ENCODE measurements at regions not wholly inside any gene's neighbourhood (a gene's known extent, or its start where the extent isn't known, plus 50 kb on each side); places are given as distances from the start of the nearest gene placed in this dataset.
"Not testable (repeated sequence)": the region's sequence is repeated elsewhere in the genome, so short reads cannot be mapped to it uniquely, and the experiment has no call there.

DNA sequence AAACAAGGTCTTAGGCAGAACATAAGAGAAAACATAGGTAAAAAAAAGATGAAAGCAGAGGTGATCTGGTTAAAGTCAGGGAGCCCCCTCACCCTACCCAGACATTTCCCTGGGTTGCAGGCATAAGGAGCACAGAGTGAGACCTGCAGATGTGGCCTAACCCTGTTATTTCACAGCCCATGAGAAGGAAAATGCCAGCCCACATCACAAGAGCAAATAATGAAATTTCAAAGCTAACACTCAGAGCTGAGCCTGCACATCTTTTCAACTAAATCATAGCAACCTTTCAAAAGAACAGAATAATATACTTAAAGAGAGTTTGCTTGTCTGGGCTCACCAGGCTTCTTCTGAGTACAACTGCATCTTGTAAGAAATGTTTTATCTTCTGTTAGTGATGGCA is 295.4 kb downstream of the RPAP3 start:
- no peak for DNase-seq (ENCODE audit: low read depth)

DNA sequence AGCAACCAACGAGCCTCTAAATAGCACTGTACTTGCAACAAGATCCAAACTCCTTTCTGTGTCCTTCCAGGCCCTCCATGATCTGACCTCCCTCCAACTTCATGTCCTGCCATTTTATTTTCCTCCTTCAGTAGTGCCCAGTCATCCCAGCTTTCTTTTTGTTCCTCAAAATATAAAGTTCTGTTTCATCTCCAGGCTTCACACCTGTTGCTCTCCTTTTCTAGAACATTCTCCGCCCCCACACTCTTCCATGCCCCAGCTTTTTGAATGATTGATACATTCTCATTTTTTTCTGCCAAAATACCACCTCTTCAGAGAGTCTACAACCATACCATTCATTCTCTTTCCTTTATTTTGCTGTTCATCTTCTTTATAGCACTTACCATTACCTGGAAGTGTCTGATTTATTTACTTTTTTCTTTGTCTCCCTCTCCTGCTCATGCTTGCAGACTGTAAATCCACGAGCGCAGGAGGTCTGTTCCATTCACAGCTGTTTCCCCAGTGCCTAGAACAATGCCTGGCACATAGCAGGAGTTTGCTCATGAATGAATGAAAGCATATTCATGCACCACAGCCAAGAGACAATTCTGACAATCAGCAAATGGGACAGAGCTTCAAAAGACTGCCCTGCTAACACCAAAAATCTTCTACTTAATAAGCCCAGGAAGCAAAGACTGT is 296.4 kb downstream of the RPAP3 start:
- DNase-seq (ENCODE audit: low read depth): no peak

DNA sequence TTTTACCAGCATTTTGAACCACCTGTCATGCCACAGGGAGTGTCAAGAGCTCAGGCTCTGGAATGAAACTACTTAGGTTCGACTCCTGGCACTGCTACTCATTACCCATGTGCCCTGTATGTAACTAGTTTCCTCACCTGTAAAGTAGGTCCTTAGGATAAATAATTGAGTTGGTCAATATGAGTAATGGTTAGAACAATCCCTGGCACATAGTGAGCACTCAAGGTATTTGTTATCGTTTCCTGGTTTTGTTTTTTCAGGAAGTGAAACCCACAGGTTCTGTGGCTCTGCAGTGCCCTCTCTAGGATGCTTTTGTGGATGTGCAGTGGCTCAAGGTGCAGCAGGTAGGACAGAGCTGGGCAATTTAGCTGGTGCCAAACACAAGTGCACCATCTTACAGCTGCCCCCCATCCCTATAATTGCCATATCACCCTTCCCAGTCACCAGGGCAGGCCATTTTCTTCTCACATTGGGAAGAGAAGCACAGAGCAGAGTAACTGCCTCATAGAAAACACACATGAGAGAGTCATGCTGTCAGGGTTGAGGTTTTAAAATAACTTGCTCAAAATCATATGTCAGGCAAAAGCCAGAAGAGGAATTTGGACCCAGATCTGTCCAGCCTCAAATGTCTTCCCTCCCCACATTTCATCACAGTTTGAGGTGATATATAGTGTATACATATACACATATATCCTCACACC is 297.5 kb downstream of the RPAP3 start:
- DNase-seq (ENCODE audit: low read depth): no peak

DNA sequence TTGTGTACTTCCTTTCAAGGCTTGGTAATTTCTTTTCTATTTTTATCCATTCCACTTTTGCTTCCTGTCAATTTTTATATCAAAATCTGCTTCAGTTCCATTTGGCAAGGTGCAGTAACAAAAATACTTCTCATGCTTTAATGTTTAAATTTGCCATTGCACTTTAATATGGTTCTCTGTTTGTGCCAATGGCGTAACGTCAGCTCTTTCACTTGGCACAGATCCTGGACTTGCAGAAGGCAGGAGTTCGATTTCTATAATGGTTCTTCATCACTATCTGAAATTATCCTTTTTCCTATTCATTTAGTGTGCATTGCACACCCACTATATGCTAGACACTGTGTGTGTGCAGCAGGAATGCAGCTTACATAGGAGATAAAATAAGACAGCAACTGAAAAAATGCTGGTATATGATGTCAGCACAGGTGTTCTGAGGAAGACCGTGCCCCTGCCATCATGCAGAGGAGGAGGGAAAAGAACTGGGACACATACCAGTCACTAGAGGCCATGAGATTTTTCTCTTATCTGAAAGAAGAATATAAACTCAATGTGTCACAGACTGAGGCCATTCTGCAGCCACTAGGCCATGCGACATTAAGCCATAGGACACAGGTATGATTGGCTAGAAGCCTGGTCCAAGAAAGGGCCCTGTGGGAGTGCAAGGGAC is 298.2 kb downstream of the RPAP3 start:
- no peak for DNase-seq (ENCODE audit: low read depth)

DNA sequence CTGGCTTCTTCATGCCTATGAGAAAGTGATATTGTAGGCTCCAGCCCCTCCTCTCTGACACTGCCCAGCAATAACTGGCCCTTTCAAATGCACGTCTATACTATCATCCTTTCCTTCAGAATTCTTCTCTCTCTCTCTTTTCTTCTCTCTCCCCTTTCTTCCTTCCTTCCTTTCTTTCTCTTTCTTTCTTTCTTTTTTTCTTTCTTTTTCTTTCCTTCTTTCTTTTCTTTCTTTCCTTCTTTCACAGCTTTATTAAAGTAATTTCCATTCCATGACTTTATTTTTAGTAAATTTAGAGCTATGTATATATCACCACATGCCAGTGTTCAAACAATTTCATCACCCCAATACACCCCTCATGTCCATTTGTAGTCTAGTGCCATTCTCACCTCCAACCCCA is 302.1 kb downstream of the RPAP3 start:
- no peak for DNase-seq (ENCODE audit: low read depth)

DNA sequence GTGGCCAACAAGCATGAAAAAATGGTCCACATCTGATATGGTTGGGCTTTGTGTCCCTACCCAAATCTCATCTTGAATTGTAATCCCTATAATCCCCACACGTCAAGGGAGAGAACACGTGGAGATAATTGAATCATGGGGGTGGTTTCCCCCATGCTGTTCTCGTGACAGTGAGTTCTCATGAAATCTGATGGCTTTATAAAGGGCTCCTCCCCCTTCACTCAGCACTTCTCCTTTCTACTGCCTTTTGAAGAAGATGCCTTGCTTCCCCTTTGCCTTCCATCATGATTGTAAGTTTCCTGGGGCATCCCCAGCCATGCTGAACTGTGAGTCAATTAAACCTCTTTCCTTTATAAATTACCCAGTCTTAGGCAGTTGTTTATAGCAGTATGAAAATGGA is 304.6 kb downstream of the RPAP3 start:
- DNase-seq (ENCODE audit: low read depth): not testable (repeated sequence)

DNA sequence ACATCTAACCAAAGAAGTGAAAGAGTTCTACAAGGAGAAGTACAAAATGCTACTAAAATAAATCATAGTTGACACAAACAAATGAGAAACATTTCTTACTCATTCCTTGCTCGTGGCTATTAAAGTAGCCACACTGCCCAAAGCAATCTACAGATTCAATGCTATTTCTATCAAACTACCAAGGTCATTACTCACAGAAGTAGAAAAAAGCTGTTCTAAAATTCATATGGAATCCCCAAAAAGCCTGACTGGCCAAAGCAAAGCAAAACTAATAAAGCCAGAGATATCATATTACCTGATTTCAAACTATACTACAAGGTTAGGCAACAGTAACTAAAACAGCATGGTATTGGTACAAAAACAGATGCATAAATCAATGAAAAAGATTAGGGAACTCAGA is 305.6 kb downstream of the RPAP3 start:
- DNase-seq (ENCODE audit: low read depth): no peak

DNA sequence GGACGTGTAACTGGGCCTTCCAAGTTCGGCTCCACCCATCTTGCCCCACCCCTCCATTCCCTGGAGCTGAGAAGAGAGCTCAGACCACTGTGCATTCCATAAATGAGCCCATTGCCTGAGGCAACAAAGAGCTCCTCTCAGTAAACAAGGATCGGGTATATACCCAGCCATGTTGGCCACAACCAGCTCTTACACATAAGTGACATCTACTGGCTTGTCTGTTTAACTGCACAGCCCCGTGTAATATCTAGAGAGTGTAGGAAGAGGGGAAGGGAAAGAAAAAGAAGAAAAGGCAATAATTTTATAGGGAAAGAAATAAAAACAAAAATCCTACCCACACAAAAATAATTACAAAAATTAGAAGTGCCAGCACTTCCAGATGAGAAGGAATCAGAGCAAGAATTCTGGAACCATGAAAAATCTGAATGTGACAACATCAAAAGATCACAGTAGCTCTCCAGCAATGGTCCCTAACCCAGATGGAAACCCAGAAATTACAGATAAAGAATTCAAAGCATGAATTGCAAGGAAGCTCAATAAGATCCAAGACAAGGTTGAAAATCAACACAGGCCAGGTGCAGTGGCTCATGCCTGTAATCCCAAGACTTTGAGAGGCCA is 308.1 kb downstream of the RPAP3 start:
- DNase-seq (ENCODE audit: low read depth): no peak

DNA sequence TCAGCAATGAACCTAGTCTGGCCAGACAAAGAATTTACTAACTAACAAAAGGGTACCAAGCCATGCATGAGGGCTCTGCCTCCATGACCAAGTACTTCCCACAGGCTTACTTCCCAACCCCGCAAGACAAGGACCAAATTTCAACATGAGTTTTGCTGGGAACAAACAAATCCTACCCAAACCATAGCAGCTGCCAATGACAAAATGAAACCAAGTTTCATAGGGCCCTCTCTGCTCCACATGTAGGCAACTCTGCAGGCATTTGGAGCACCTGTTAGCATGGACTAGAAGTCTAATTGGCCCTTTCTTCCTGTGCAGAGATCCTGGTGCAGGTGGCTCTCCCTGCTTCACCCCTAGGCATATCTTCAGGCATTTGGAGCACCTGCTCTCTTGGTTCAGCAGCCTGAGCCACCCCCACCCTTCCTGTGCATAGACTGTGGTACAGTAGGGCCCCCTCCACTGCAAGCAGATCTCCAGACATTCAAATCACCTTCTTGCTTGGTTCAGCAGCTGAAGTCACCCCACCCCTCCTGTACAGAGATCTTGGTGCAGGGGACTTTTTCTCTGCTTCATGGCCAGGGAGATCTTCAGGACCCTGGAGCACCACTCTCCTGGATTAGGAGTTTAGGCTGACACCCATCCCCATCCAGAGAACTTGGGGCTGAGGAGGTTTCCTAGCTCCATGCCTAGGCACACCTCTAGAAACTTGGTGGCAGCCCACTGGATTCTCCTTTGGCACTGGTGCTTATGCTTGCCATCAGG is 308.7 kb downstream of the RPAP3 start:
- DNase-seq (ENCODE audit: low read depth): no peak

DNA sequence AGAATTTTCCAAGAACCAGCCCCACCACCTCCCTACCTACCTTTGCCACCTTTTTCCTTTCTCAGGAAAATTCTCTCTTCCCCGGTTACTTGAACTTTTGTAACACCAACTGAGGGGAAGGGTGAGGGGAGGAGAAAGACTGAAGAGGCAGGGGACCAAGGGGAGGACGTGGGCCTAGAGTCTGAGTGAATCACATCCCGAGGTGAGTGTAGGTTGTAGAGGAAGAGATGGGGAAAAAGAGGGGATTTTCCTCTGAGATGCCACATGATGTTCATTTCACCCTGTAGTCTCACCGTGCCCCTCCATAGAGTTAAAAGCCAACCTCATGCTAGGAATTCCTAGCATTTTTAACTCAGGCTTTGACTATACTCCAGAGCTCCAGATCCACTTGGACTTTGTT is 311.8 kb downstream of the RPAP3 start:
- no peak for DNase-seq (ENCODE audit: low read depth)

DNA sequence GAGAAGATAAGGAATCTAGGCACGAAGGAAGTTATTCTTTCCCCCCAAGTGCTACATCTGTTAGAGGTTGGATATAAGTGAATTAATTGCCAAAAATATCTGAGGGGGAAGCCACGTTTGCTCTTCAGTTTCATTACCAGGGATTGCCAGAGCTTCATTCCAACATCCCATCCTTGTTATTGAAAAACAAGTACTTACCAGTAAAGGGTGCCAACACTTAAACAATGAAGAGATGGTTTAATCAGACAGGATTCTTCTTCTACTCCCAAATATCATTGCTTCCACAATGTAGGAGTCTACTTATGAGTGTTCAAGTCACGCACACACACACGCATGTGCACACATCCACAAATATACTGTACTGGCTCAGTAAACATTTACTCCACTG is 312.4 kb downstream of the RPAP3 start:
- no peak for DNase-seq (ENCODE audit: low read depth)

DNA sequence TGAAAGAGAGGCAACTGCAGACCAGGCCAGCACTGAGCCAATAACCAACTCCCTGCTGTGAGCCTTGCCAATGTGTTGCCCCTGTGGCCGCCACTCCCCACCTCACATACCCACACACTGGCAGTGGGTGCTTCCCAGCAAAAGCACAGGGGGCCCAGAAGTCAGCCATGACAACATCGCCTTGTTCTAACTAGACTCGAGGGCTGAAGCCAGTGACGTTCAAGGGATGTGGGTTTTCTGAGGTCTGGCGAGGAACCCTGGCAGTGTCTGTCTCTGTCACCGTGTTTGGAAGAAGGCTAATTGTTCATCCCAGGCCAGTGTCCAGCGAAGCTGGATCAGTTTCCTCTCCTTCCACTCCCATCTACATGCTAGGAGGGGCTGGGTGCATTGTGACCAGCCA is 311.8 kb upstream of the AMIGO2 start:
- peak; percentile 30 for DNase-seq (ENCODE audit: low read depth)

DNA sequence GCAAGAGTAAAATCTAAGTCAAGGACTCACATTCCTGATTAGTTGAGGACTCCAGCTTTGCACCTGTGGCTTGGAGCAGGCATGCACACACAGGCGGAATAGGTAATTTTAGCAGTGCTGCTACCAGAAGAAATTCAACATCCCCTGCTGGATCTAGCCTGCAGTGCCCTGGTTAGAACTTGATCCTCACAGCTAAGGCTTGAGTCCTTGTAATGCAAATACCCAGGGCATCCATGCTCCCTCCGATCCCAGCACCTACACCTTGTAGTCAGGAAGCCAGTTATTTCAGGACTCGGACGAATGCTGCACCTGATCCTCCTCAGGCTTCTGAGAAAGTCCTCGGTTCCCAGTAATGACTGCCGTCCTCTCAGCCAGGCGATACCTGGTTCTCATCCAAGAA is 309.0 kb upstream of the AMIGO2 start:
- DNase-seq (ENCODE audit: low read depth): no peak

DNA sequence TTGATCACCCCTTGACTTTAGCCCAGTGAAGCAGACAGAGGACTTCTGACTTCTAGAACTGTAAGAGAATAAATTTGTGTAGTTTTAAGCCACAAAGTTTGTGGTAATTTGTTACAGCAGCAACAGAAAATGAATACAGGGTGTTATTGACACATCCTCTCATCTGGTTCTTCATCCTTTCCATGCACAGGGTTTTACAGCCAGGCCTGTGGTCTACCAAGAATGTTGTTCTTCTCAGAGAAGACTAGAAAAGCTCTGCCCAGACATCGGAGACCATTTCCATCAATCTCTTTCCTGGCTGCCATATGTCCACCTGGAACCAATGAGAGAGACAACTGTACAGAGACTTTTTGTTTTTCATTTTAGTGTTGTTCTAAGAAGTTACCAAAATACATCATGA is 308.2 kb upstream of the AMIGO2 start:
- no peak for DNase-seq (ENCODE audit: low read depth)

DNA sequence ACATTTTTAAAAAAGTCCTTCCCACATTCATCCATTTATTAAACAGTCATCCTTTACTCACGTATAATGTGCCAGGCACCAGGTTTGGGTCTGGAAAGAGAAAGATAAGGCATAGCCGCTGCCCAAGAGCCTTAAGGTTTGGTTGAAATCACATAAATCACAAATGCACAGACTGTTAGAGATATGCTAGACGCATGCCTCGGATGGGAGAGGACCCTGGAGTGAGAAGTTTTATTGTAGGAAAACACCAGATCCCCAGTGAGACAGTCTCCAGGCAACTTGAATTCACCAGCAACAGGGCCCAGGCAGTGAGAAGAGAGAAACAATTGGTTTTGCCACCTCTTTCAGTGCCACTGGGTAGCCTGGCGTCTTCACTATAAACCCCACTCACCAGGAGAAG is 305.9 kb upstream of the AMIGO2 start:
- DNase-seq (ENCODE audit: low read depth): no peak

DNA sequence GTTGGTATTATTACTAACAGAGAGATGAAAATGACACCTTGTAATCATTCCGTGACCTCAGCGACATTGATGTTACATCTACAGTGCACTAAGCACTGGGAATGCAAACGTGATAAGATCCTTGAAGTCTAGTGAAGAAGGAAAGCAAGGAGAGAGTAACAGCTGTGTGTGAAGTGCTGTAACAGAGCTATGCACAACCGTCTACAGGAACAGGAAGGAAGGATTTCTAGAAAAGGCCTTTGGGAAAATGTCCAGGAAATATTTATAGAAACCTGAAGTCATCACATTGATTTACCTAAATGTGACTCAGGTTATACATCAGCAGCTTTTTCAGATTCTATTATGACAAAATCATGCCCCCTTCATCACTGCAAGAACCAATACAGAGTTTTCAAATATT is 304.2 kb upstream of the AMIGO2 start:
- no peak for DNase-seq (ENCODE audit: low read depth)

DNA sequence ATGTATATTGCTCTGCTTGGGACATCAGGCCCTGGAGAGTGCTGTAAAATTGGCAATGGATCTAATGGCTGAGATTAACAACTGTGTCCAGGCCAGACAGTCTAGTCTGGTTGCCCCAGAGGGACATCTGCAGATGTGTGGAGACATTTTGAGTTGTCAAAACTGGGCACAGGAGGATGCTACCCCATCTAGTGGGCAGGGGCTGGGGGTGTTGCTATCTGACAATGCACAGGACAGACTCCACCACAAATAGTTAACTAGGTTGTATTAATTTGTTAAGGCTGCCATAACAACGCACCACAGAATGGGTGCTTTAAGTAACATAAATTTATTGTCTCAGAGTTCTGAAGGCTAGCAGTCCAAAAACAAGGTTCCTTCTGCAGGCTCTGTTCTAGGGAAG is 302.5 kb upstream of the AMIGO2 start:
- no peak for DNase-seq (ENCODE audit: low read depth)

DNA sequence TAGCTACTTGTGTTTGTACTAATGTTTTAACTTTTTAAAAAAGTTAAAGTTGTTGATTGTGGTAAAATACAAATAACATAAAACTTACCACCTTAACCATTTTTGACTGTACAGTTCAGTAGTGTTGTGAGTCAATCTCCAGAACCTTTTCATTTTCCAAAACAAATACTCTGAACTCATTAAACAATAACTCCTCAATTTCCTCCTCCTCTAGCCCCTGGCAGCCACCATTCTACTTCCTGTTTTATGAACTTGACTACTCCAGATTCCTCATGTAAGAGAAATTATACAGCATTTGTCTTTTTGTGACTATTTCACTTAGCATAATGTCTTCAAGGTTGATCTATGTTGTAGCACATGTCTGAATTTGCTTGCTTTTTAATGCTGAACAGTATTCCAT is 299.1 kb upstream of the AMIGO2 start:
- DNase-seq (ENCODE audit: low read depth): no peak

DNA sequence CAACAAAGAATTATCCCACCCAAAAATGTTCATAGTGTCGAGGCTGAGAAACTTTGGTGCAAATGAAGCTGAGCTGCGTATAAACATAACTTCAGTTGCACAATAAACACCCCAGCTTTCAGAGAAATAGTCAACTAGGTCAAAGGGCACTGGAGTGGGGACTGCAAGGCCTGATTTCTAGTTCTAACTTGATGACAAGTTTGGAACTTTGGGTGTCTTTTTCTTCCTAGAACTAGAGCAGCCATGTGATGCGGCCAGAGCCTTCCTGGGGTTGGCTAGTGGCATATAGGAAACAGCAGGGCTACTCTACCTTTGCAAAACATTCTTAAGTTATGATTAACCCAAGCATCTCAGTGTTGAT is 298.4 kb upstream of the AMIGO2 start:
- DNase-seq (ENCODE audit: low read depth): no peak

DNA sequence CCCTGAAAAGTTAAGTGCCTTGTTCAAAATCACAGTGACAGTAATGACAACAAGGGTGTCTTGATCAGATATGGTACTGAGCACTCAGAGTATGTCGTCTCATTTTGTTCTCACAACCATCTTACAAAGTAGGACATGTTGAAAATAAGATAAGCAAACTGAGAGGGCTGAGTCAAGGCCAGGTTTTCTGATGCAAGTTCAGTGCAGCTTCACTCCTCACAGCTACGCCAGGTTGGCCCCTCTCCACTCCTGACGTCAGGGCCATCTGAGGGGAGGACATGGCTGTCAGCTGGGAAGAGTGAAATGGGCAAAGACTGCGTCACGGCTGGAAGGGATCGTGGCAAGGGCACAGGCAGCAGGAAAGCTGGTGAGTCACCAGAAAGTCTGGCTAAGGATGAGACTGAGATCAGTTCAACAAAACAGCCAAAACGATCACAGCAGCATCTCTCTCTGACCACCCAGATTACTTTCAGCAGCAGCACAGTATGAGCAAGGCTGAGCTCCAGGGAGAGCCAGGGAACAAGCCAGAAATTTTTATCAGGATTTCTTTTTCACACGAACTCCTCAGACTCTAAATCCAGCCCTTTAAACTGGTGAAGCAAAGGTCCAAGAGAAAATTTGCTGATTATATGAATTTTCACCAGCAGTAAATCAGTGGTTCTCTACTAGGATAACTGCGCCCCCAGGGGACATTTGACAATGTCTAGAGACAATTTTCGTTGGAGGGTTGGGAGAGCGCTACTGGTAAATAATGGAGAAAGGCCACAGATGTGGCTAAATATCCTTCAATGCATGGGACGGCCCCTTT is 297.9 kb upstream of the AMIGO2 start:
- no peak for DNase-seq (ENCODE audit: low read depth)

DNA sequence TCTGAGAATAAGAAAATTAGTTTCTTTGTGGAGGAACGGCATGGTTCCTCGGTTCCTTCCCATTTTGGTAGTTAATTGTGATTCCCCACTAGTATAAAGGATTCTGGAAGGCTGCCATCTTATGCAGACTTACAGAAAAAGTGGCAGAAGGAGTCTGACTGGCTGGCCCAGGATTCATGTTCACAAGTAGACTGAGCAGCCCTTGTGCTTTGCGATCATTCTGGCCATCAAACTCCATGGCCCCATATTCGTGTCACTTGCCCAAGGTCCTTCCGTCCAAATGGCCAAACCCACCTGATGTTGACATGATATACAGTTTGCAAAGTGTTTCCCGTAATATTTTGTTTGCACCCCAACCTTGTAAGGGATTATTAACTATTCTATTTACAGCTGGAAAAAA is 297.2 kb upstream of the AMIGO2 start:
- no peak for DNase-seq (ENCODE audit: low read depth)

Data from stimulated activated CD8-positive, alpha-beta memory T cell treated with anti-CD3 and anti-CD28 coated beads, Interleukin-12 subunit alpha, Interleukin-12 subunit beta, amount 100 ng/mL, for 1 hour (primary cell).